HG03159 (cell line): ENCODE measurements at regions not wholly inside any gene's neighbourhood (a gene's known extent, or its start where the extent isn't known, plus 50 kb on each side); places are given as distances from the start of the nearest gene placed in this dataset.
"Not testable (repeated sequence)": the region's sequence is repeated elsewhere in the genome, so short reads cannot be mapped to it uniquely, and the experiment has no call there.

Experiments used
- ATAC-seq: cut with Tn5 transposase; IDR thresholded peaks from one replicate; pipeline ENCODE4 v1.9.1; 2021; ENCODE audit warnings: mild to moderate bottlenecking, moderate library complexity; ENCODE audit not compliant: unreplicated experiment

DNA sequence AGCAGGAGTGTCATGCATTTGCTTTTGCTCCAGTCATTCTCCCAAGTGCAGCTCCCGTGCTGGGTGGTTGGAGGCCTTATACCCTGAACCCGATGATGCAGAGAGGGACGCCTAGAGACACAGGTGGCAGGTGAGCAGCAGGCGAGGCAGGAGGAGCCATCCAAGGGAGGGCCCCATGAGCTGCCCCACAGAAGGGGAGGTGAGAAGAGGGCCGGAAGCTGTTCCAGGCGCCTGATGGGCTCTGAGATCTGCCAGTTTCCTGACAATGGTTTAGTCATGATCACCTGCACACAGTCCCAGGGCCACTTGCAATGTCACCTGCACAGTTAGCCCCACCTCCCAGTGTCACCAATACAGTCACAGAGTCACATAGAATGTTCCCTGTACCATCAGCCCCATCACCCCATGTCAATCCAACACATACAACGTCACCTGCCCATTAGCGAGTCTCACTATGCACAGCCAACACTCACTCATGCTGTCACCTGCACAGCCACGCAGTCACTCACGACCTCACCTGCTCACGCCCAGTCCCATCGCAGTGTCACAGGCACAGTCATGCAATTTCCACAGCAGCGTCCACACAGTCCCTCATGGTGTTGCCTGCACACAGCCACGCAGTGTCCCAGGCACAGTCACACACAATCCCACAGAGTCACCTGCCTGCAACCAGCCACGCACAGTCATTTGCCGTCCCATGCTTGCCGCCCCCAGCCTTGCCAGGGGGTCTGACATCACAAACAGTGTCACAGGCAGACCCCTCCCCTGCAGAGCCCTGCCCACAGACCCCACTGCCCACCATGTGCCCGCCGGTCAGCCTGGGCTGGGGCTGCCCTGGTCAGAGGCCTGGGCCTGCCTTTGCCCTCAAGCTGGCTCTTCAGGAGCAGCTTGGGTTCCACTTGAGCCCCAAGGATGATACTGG, 113.4 kb downstream of the LHX2 start:
- ATAC-seq = no peak

DNA sequence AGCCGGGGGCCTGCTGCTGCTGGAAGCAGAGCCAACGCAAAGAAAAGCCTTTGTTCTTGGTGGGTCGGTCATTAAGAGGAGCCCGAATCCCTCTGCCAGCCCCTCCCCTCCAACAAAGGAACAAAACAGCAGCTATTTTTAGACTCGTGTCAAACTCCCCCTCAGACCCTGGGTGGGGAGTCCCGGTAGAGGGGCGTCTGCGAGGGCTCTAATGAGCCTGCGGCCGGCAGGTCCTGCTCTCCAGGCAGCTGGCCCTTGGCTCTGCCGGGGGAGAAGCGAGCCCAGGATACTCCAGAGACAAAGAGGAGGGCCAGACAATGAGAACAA, 114.0 kb downstream of the LHX2 start:
- ATAC-seq = no peak

DNA sequence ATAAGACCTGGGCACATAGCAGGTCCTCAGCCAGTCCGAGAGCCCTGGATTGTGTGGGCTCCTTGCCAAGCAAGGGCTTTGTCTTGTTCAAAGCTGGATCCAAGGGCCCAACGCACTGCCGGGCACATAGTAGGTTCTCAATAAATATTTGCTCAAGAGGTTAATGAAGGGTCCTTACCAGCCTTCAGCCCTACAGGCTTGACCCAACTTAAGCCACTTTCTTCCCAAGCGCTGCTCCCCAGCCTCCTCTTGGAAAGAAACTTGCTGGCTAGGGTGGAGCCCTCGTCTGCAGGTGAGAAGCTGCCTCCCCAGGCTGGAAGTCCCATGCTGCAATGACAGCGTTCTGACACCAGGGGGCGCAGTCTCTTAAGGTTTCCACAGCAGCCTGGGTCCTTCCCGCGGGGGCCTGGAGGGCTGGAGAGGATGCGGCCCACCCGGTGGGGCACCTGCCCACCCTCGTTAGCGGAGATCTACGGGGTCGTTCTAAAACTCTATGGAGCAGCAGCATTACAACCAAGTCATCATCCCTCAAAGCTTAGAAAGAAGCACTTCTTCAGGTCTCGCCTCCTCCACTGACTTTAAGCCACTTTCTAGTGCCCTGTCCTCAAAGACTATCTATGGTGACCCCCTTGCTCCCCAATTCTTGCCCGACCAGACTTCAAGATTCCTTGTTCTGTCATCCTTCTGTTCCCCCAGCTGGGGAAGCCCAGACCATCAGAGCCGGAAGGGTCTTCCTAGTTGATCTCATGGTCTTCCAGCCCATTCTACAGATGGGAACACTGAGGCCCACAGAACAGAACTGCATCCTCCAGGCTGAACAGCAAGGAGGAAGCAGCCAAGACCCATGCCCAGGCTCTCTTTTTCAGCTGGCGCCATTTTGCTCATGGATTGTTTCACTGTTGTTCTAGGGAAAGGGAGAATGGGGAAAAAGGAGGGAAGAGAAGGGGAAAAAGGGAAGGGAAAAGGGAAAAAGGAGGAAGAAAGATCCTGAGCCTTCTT, 115.4 kb downstream of the LHX2 start:
- no peak for ATAC-seq

DNA sequence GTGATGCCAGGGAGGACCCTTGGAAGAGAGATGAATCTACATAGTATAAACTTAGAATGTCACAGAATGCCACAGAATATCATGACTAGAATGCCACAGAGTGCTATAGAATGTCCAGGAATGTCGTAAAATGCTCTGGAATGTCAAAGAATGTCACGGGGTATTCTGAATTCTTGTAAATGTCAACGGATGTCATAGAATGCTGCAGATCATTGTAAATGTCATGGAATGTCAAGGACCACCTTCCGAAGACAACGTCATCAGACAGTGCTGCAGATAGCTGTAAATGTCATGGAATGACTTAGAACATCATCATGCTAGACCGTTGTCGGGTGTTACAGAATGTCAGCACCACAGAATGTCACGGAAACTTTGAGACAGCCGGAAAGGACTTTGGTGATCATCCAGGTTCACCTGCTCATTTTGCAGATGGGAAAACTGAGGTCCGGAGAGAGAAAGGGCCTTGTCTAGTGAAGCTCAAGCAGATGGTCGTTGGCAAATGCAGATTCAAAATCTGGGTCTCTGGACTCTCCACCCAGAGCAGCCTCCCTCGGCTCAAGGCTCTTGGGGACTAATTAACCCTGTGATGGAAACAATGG, 117.1 kb downstream of the LHX2 start:
- no peak for ATAC-seq

DNA sequence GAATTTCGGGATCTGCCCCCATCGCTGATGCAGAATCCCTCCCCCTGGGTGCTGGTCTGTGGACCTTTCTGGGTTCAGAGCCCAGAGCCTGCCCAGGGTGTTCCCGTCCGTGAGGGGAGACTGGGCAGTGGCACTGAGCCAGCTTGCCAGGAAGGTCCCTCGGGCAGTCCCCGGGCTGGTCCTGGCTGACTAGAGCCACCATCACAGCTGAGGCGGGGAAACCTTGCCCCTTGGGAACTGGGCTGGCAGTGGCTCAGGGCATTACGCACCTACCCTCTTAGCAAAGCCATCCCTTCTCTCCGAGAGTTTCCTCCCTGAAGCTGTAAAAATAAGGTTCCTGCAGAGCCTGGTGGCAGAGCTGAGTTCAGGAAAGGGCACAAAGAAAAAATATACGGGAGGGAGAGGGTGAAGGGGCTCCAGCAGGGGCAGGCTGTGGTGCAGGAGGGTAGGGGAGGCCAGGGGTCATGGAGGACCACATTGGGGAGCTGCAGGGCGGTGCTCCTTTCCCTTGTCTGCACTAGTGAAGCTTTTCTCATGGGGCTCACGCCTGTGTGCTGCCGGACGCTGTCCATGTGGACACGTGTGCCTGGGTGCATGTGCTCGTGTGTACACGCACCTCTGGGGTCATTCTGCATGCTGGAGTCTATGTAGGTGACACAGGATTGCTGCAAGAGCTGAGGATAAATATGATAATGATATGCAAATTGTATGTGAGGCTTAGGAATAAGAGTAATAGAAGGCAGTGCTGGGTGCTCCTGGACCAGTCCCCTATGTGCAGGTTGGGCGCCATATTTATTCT, 118.9 kb downstream of the LHX2 start:
- ATAC-seq = no peak

DNA sequence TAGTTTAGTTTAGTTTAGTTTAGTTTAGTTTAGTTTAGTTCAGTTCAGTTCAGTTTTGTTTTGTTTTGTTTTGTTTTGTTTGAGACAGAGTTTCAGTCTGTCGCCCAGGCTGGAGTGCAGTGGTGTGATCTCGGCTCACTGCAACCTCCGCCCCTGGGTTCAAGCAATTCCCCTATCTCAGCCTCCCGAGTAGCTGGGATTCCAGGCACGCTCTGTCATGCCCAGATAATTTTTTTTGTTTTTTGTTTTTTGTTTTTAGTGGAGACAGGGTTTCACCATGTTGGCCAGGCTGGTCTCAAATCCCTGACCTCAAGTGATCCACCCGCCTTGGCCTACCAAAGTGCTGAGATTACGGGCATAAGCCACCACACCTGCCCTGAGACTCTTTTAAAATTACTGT, 120.0 kb downstream of the LHX2 start:
- not testable (repeated sequence) for ATAC-seq

DNA sequence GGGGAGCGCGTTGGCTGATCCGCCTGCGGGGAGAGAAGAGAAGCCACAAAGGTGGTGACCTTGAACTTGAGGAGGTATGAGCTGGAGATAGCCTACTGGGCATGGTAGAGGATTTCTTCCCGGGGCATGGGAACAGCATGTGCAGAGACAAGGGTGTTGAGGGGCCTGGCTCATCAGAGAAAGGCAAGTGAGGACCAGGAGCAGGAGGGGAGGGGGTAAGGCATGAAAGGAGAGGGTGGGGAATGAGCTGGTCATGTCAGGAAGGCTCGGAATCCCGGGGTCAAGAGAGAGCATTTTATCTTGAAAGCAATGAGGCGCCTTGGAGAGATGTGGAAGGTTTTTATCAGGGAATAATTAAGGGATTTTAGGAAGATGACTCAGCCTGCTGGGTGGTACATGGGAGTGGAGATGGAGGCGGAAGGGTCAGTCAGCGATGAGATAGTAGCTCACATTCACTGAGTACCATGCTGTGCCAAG, 121.1 kb downstream of the LHX2 start:
- no peak for ATAC-seq

DNA sequence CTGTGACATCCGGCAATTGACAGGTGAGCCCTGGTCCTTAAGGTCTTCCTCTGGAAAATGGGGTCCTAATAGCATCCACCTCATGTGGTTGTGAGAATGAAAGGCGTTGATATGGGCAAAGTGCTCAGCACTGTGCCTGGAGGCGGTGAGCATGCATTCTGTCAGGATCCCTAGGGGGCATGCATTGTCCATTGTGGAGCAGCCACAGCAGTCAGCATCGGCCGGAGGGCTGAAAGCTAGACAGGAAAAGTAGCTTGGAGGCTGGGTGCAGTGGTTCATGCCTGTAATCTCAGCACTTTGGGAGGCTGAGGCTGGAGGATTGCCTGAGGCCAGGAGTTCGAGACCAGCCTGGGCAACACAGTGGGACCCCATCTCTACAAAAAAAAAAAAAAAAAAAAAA, 122.2 kb downstream of the LHX2 start:
- no peak for ATAC-seq

DNA sequence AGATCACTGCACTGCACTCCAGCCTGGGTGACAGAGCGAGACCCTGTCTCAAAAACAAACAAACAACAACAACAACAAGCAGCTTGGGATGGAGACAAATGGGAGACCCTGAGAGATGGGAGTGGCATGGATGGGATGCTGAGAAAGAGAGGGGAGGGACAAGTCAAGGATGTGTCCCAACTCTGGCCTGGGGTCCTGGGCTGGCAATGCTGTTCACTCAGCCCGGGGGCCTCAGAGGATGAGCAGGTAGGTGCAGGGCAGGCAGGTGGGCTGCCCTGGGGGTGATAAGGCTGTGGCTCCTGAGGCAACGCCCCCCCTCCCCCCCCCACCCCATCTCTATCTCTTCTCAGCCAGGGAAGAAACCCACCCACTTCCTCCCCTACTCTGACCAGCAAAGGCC, 123.0 kb downstream of the LHX2 start:
- ATAC-seq = no peak

DNA sequence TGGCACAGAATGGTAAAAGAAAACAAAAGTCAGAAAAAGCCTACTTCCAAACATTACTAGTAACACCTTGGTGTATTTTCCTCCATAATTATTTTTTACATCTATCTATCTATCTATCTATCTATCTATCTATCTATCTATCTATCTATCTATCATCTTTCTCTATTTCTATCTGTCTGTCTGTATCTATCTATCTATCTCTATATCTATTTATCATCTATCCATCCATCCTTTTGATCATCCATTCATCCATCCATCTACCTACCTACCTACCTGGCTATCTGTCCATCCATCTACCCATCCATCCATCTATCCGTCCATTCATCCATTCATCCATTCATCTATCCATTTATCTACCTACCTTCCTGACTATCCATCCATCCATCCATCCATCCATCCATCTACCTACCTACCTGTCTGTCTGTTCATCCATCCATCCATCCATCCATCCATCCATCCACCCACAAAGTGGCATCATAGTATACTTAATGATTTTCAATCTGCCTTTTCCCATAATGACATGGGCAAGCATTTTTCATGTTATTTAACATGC, 121.9 kb upstream of the NEK6 start:
- ATAC-seq = no peak

DNA sequence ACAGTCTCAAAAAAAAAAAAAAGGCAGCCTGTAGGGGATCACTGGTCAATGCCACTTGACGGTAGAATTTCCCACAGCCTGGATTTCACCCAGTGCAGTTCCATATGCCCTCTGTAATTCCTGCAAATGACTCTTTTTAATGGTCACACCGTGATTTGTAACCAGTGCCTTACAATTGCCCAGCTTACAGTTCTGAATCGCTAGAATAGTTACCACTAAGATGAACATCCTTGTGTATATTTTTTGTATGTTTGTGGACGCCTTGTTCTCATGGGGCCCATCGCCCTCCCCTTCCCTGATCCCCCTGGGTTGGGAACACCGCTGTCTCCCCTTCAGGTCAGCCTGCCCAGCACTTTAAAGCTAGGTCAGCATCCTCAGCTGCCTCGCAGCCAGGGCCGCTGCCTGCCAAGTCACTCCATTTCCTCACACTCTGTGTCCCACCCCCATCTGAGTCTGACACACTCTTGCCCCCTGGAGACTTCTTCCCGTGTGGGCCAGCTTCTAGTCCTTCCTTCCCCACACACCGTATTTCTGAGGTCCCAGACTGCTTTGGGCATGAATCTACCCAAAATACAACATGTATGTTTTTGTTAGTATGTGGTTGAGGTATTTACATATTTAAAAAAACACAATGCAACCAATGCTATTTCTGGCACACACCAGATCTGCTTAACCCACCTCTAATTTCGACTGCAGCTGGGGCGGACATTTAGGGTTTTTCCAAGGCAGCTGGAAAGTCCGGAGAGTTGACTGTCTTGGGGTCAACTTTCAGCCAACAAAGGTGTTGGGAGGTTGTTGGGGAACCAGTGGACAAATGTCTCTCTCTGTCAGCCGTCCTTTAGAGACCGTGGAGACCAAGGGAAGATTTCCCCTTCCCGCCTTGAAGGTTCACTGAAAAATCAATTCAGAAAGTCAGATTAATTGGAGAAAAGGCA, 120.5 kb upstream of the NEK6 start:
- ATAC-seq = peak; percentile 74

DNA sequence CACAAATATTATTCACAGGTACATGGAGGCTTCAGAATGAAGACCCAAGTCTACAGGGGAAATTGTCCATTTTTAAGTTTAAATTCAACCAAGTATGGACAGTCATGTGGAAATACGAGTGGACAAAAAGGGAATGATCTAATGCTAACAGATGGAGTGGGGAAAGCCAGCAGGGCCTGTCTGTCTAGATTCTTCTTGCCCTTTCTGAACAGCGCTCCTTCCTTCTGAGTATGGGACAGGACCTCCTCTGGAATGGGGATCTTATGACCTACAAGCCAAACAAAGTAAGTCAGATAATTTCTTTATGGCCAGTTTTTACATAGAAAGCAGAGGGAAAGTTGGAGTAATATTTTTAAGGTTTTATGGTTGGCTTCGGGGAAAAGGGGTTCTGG, 119.8 kb upstream of the NEK6 start:
- ATAC-seq = no peak

DNA sequence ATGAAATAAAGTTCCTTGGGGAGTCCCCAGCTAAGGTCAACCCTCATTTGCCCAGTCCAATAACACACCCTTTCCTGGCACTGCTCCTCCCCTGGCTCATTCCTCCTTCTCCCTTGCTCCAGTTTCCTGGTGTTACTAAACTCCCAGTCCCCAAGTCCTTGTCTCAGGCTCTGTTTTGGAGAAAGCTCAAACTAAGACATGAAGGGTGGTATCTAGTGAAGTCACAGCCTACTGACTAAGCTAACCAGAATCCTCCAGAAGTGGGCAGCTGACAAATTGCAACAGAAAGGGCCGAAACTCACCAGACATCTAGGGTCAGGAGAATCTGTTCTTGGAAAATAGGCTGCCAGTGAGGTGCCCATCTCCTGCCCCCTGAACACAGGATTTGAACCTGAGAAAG, 118.7 kb upstream of the NEK6 start:
- no peak for ATAC-seq

DNA sequence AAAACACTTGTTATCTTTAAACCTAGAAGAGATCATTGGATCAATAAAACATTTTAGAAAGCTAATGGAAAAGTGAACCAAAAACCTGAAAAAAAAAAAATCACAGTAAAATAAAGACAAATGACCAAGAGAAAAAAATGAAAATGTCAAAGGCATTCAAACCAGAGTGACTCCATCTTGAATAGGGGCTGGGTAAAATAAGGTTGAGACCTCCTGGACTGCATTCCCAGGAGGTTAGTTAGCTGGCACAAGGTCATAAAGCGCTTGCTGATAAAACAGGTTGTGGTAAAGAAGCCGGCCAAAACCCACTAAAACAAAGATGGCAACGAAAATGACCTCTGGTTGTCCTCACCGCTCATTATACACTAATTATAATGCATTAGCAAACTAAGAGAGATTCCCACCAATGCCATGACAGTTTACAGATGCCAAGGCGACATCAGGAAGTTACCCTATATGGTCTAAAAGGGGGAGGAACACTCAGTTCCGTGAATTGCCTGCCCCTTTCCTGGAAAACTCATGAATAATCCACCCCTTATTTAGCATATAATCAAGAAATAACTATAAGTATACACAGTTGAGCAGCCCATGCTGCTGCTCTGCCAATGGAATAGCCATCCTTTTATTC, 116.7 kb upstream of the NEK6 start:
- no peak for ATAC-seq

DNA sequence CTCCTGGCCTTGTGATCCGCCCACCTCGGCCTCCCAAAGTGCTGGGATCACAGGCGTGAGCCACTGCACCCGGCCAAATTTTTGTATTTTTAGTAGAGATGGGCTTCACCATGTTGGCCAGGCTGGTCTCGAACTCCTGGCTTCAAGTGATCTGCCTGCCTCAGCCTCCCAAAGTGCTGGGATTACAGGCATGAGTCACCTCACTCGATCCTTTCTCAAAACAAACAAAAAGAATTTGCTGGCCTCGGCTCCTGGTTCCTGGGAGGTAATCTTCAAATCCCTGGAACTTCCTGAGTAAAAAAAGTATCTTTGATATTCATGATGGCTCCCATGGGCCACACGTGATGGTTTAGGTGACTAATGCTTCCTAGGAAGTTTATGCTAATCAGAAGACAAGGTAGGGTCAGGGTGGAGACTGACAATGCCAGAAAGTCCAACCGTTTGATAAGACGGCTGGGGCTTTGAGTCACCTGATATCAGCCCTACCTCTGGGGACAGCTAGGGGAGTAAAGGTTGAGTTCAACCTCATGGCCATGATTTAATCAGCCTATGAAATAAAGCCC, 113.1 kb upstream of the NEK6 start:
- ATAC-seq = not testable (repeated sequence)

DNA sequence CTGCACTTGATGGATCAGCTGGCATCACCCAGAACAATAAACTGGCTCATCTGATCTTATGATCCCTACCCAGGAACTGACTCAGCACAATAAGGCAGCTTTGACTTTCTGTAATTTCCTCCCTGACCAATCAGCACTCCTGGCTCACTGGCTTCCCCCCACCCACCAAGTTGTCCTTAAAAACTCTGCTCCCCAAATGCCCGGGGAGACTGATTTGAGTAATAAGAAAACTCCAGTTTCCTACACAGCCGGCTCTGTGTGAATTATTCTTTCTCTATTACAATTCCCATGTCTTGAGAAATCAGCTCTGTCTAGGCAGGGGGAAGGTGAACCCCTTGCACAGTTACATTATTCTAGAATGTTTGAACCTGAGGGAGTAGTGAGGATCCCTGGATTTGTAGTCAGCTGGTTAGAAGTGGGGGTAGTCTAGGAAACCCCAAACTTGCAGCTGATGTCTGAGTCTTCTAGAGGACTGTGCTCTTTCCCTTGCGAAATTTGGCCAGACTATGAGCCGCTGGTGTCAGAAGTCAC, 111.7 kb upstream of the NEK6 start:
- no peak for ATAC-seq

DNA sequence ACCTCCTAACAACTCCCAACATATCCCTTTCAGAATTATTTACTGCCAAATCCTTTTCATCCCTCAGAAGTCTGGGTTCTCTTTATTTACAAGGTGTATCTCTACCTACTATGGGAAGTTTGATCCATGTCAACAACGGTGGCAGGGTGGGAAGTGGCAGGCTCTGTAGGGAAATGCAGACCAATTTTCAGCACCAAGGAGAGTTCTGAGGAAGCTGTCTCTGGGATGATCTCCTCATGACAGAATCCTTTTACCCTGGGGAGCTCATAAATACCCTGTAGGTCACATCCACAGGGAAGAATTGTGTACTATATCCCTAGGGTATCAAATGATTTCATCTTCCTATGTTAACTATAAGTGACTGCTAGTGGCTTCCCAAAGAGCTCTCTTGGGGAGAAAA, 107.8 kb upstream of the NEK6 start:
- ATAC-seq = no peak

DNA sequence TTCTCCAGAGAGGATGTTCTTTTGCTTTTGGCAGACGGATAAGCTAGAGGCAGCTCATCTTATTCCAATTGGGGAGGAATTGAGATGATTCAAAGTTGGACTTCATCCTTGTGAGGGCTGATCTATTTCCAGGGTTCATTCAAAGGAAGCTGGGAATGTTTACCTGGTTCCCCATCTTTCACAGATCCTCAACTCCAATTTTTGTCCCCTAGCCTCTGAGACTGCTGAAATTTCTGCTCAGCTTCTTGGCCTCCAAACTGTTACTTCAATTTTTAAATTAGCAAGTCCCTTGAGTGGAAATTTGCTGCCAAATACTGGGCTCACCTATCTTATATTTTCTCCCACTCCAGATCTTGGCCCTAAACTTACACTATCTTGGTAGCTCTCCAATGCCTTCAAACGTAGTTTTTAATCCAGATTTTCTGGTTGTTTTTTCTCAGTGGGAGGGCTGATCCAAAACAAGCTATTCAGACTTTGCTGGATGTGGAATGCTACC, 93.9 kb upstream of the NEK6 start:
- no peak for ATAC-seq
